Vagina (tissue), 2 donors: ENCODE measurements at regions not wholly inside any gene's neighbourhood (a gene's known extent, or its start where the extent isn't known, plus 50 kb on each side); places are given as distances from the start of the nearest gene placed in this dataset.

Source experiments
- DNase-seq, 2 donors: peaks; one replicate each; pipeline ENCODE4 v3.0.0-alpha.2; 2017; ENCODE audit errors: extremely low spot score in 2 of 2
- H3K27ac ChIP-seq: fragments of 200-600 bp; sonication (generic); one replicate; pipeline ENCODE4 v1.5.1; 2019
- H3K27me3 ChIP-seq: fragments of 200-600 bp; sonication (generic); one replicate; pipeline ENCODE4 v1.5.1; 2019
- H3K36me3 ChIP-seq, 2 donors: fragments of 200-600 bp; sonication (generic); one replicate each; pipeline ENCODE4 v1.5.1; 2017 to 2019
- H3K4me1 ChIP-seq: fragments of 200-600 bp; sonication (generic); one replicate; pipeline ENCODE4 v1.5.1; 2019
- H3K4me3 ChIP-seq, 2 donors: fragments of 200-600 bp; sonication (generic); 1 replicate in 1 of 2; 2 replicates in 1 of 2; pipeline ENCODE4 v1.5.1; 2016 to 2019
- H3K9me3 ChIP-seq: fragments of 200-600 bp; sonication (generic); one replicate; pipeline ENCODE4 v1.5.1; 2019
- POLR2A ChIP-seq, 2 donors: fragments of 450-650 bp; IDR thresholded peaks; one replicate each; pipeline ENCODE4 v1.6.1; 2017; ENCODE audit warnings: antibody characterized with exemption in 2 of 2, mild to moderate bottlenecking in 2 of 2, moderate library complexity in 2 of 2
- POLR2AphosphoS5 ChIP-seq, 2 donors: sonication (generic); formaldehyde crosslinking; IDR thresholded peaks; one replicate each; pipeline ENCODE4 v1.9.0; 2017; ENCODE audit warnings: antibody characterized with exemption in 2 of 2, mild to moderate bottlenecking in 2 of 2, low read depth in 1 of 2; ENCODE audit not compliant: insufficient read depth in 1 of 2
- intact Hi-C: fragments of 100-400 bp; cut with DNase I; formaldehyde crosslinking; loops from one replicate; pipeline ENCODE4 v1.15.1; 2023
- TF ChIP-seq, protein P1 (sequence below), 3 experiments: fragments of 450-650 bp in 2 of 3; fragments of 200-600 bp in 1 of 3; sonication (generic) in 1 of 3; IDR thresholded peaks; one replicate each; pipeline ENCODE4 v1.5.1; 2017 to 2019; ENCODE audit warnings: antibody characterized with exemption in 3 of 3, mild to moderate bottlenecking in 2 of 3, moderate library complexity in 2 of 3

- no peak overlapping the region for H3K27ac ChIP-seq
- H3K36me3 ChIP-seq: no peaks in the 10 kb centered on the region
- intact Hi-C loops: no loop called here
- DNase-seq: no peak
- no peaks in the 10 kb centered on the region for H3K9me3 ChIP-seq
- H3K27me3 ChIP-seq: no peaks in the 10 kb centered on the region
- H3K4me1 ChIP-seq: no peaks in the 10 kb centered on the region
- no peak overlapping the region for H3K4me3 ChIP-seq
- TF ChIP-seq, protein P1, sequence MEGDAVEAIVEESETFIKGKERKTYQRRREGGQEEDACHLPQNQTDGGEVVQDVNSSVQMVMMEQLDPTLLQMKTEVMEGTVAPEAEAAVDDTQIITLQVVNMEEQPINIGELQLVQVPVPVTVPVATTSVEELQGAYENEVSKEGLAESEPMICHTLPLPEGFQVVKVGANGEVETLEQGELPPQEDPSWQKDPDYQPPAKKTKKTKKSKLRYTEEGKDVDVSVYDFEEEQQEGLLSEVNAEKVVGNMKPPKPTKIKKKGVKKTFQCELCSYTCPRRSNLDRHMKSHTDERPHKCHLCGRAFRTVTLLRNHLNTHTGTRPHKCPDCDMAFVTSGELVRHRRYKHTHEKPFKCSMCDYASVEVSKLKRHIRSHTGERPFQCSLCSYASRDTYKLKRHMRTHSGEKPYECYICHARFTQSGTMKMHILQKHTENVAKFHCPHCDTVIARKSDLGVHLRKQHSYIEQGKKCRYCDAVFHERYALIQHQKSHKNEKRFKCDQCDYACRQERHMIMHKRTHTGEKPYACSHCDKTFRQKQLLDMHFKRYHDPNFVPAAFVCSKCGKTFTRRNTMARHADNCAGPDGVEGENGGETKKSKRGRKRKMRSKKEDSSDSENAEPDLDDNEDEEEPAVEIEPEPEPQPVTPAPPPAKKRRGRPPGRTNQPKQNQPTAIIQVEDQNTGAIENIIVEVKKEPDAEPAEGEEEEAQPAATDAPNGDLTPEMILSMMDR (IDR thresholded peaks at IDR 0.05): no peak
- TF ChIP-seq POLR2AphosphoS5 (IDR thresholded peaks at IDR 0.05; ENCODE audit: insufficient read depth in 1 of 2, low read depth in 1 of 2): no peak
- no peak for TF ChIP-seq POLR2A (IDR thresholded peaks at IDR 0.05)
Measured at GRCh38 chr1:195897076-195897475, 711.2 kb downstream of the KCNT2 start.

GRCh38 chr1:195894411-195894810 is 713.8 kb downstream of the KCNT2 start:
- Histone ChIP-seq H3K36me3 (no peaks in the 10 kb centered on the region), H3K4me3 (no peak overlapping the region), H3K4me1 (no peaks in the 10 kb centered on the region), H3K27ac (no peak overlapping the region), H3K9me3 (no peaks in the 10 kb centered on the region), H3K27me3 (no peaks in the 10 kb centered on the region)
- TF ChIP-seq POLR2AphosphoS5 (IDR thresholded peaks at IDR 0.05; ENCODE audit: insufficient read depth in 1 of 2, low read depth in 1 of 2): no peak
- TF ChIP-seq, protein P1 (IDR thresholded peaks at IDR 0.05): no peak
- TF ChIP-seq POLR2A (IDR thresholded peaks at IDR 0.05): no peak
- intact Hi-C loops: no loop called here
- DNase-seq: no peak

- Histone ChIP-seq H3K9me3 (no peaks in the 10 kb centered on the region), H3K27ac (no peak overlapping the region), H3K27me3 (no peaks in the 10 kb centered on the region), H3K4me1 (no peaks in the 10 kb centered on the region), H3K36me3 (no peaks in the 10 kb centered on the region), H3K4me3 (no peak overlapping the region)
- no peak for DNase-seq
- intact Hi-C loops: no loop called here
- TF ChIP-seq POLR2A (IDR thresholded peaks at IDR 0.05) (no peak), POLR2AphosphoS5 (IDR thresholded peaks at IDR 0.05; ENCODE audit: insufficient read depth in 1 of 2, low read depth in 1 of 2) (no peak)
- TF ChIP-seq, protein P1 (IDR thresholded peaks at IDR 0.05): no peak
Measured at GRCh38 chr1:195886000-195886399, 722.2 kb downstream of the KCNT2 start.

DNA sequence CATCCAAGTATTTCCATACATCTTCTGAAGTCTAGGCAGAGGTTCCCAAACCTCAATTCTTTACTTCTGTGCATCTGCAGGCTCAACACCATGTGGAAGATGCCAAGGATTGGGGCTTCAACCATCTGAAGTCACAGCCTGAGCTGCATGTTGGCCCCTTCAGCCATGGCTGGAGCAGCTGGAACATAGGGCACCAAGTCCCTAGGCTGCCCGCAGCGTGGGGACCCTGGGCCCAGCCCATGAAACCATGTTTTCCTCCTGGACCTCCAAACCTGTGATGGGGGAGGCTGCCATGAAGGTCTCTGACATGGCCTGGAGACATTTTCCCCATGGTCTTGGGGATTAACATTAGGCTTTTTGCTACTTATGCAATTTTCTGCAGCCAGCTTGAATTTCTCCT is 729.8 kb downstream of the KCNT2 start:
- TF ChIP-seq POLR2AphosphoS5 (IDR thresholded peaks at IDR 0.05; ENCODE audit: insufficient read depth in 1 of 2, low read depth in 1 of 2) (no peak), POLR2A (IDR thresholded peaks at IDR 0.05) (no peak)
- TF ChIP-seq, protein P1 (IDR thresholded peaks at IDR 0.05): no peak
- H3K4me1 ChIP-seq: no peaks in the 10 kb centered on the region
- intact Hi-C loops: no loop called here
- no peaks in the 10 kb centered on the region for H3K27me3 ChIP-seq
- no peaks in the 10 kb centered on the region for H3K9me3 ChIP-seq
- DNase-seq: no peak
- H3K27ac ChIP-seq: no peak overlapping the region
- H3K4me3 ChIP-seq: no peak overlapping the region
- H3K36me3 ChIP-seq: no peaks in the 10 kb centered on the region

DNA sequence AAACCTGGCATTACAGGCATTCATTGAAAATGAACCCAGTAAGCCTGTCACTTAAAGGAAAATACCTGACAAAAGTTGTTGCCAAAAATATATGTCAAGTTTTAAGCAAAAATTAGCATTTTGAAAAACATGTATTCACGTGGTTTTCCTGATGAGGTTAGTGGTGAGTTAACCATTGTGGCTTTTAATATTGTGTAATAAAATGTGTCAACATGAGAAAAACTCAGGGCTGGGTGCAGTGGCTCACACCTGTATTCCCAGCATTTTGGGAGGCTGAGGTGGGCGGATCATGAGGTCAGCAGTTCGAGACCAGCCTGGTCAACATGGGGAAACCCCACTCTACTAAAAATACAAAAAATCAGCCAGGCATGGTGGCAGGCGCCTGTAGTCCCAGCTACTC is 731.4 kb downstream of the KCNT2 start:
- Histone ChIP-seq H3K27me3 (no peaks in the 10 kb centered on the region), H3K36me3 (no peaks in the 10 kb centered on the region), H3K27ac (no peak overlapping the region), H3K4me1 (no peaks in the 10 kb centered on the region), H3K9me3 (no peaks in the 10 kb centered on the region), H3K4me3 (no peak overlapping the region)
- TF ChIP-seq, protein P1 (IDR thresholded peaks at IDR 0.05): no peak
- TF ChIP-seq POLR2A (IDR thresholded peaks at IDR 0.05): no peak
- no peak for TF ChIP-seq POLR2AphosphoS5 (IDR thresholded peaks at IDR 0.05; ENCODE audit: insufficient read depth in 1 of 2, low read depth in 1 of 2)
- no peak for DNase-seq
- intact Hi-C loops: no loop called here
